CD4-positive, alpha-beta T cell treated with Interleukin-12 subunit alpha and Interleukin-12 subunit beta, for 1 hour (primary cell): ENCODE measurements at regions not wholly inside any gene's neighbourhood (a gene's known extent, or its start where the extent isn't known, plus 50 kb on each side); places are given as distances from the start of the nearest gene placed in this dataset.
"Not testable (repeated sequence)": the region's sequence is repeated elsewhere in the genome, so short reads cannot be mapped to it uniquely, and the experiment has no call there.

ENCODE experiments used
- DNase-seq: peaks from one replicate; pipeline ENCODE4 v3.0.0-alpha.2; 2020

DNA sequence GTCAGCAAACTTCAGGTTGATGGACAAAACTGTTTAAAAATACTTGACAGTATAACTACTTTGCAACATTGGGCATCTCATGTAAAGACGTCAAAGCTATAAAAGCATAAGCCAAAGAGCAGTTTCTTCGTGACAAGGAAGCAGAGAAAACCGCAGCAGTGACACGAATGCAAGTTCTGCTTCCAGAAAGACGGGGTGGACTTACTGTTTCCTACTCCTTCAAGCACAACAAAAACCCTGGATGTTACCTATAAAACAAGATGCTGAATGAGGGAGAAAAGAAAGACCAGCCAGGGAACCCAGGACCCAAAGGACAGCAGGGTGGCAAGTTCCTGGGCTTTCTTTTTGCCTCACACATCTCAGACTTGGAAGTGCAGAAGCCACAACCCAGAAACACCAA is 98.0 kb downstream of the DLL1 start:
- DNase-seq = no peak

DNA sequence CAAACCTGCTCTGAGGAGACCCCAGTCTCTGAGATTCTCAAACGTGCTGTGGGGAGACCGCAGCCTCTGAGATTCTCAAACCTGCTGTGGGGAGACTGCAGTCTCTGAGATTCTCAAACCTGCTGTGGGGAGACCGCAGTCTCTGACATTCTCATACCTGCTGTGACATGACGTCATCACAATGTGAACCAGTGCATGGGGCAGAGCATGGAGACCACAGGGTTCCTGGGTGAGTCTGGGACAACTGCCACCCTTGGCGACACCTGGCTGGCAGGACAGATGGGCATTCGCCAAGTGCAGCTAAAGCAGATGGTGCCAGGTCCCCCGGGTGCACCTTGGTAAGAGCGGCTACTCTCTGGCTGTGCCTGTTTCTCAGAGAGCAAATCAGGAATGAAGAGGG is 98.8 kb downstream of the DLL1 start:
- not testable (repeated sequence) for DNase-seq

DNA sequence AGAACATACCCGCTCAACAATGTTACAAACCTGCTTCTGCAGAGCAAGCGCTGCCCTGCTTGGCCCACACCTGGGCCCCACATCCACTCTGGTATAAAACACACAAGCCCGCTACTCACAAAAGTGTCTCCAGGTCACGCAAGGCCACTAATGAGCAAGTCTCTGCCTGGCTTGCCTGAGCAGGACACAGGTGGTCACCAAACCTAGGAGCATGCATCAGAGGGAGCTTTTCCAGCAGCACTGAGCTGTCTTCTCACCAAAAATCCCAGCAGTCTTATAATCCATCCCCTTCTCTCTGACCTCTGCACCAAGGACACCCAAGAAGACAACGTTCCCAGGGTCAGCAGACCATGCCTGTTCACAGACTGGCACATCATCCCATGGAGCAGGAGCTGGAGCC is 100.8 kb downstream of the DLL1 start:
- DNase-seq = no peak

DNA sequence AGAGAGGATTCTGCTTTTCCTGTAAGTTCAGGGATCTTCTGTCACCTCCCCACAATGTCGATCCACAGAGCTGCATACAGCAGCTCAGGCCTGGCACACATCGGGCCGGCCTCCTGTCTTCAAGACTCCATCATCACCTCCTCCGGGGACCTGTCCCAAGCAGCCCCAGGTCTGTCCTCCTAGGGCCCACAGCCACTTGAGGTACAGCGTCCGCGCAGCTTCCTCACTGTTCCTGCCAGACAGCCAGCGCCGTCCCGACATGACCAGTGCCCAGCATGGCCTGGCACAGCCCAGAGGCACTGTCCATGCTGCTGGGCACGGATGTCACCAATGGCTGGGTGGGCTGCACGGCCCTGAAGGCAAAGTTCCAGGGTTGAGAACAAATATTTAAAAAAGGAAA is 101.6 kb downstream of the DLL1 start:
- DNase-seq = no peak

DNA sequence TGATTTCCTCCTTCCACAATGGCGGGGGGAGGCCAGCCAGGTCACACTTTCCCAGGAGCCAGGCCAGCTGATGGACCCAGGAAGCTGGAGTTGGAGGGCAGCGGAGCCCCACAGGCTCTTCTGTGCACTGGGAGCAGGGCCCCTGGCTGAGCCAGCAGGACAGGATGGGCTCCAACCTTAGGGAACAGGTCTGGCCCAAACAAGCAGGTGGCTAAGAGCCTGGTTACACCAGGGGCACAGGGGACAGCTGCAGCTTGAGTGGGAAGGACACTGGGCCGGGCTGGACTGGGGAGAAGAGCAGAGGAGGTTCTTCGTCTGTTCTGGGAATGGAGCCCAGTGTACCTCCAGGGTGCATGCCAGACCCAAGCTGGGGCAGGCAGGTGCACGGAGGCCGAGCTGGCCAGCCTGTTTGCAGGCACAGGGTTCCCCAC is 102.3 kb downstream of the DLL1 start:
- DNase-seq = no peak

DNA sequence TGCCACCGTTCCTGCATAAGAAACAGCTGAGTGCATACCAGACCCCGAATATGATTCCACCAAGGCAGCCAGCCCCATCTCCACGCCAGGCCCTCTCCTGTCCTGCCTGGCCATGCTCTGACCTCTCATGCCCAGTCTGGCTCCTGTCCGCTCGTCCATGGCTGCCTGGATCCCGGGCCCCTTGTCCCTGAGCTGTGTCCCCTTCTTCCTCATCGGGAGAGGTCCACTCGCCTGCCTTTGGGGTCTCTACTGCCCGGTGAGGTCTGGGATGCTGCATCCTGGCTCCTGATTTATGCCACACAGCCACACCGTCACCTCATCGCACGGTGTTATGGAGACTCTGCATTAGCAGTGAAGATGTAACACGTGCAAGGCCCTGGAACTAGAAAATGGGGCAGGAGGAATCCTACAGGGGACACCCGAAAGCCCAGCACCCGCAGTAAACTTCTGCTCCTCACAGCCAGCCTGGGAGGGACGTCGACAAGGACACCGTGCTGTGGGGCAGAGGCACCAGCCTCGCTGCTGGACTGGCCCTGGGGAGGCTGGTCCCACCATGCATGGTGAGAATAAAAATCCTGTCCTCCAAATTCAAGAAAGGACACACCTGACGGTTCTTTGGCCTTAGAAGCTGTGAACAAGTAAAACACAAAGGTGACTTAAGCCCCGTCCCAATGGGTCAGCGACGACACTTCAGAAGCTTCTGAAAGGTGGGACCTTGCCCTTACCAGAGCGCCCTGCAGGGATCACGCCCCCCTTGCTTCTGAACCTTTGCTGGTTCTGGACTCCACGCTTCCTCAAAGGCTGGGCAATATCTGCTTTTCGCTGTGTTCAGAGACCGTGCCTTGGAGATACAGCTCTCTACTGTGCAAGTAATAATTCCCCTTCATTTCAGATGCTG is 103.0 kb downstream of the DLL1 start:
- DNase-seq = no peak

DNA sequence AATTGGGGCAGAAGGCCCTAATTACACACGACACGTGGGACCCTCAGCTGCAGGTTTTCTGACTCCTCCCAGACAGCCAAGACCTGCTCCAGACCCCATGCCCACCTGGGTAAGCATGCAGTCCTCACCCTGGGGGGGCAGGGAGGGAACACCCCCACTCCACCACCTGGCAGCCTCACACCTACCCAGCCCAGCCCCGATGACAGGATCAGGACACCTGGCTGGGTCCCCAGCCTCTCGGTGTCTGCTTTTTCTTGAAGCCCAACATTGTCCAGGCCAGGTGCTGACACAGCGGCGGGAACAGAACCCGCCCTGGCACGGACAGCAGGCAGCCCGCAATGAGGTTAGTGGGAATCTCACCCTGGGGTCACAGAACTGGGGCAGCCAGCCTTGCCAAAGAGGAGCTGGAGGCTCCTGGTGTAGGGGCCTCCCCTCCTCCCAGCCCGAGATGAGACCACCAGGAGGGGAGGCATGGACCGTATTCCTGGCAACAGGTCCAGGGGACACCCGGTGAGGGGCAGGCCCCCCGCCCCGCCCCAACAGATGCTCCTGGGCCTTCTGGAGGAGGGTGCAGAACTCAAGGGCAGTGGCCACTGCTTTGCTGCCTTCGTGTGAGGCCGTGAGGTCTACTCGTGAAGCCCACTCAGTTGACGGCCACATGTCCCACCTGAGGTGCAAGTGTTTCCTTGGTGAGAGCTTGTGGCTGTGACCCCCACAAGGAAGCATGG is 103.8 kb downstream of the DLL1 start:
- DNase-seq = no peak

DNA sequence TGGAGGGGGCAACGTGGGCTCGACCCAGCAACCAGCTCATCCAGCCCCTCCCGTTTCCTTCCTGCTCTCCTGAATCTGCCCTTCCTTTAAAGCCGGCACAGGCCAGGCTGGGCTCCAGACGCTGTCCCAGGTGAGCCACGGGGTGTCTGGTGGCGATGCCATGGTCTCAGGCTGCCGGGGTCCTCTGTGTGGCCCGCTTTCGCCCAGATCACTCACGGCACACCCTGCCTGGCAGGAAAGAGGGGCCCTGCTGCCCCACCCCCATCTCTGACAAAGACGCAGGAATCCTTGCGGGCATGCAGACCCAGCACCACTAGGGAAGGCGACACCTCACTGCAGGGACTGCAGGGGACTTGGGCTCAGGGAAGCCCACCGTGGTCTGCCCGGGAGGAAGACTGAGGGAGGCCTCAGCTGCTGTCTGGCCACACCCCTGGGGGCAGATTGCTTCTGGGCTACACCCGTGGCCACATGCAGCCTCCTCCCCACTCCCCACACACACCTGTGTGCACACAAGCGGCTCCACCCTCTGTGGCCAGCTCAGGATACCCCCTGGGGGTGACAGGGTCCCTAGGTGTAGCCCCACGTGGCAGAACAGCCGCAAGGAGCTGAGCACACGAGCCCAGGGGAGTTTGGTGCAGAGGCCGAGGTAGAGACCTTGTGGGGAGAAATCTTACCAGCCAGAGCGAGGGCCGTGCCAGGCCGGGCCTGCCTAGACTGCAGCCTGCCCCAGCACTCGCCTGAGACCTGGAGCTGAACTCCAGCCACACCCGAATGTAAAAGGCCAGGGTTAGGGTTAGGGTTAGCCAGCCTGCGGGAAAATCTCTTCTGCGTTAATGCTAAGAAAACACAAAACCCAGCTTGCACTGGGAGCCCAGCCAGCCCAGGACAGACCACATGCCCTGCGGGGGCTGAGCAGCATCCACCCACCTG is 104.6 kb downstream of the DLL1 start:
- DNase-seq = no peak

DNA sequence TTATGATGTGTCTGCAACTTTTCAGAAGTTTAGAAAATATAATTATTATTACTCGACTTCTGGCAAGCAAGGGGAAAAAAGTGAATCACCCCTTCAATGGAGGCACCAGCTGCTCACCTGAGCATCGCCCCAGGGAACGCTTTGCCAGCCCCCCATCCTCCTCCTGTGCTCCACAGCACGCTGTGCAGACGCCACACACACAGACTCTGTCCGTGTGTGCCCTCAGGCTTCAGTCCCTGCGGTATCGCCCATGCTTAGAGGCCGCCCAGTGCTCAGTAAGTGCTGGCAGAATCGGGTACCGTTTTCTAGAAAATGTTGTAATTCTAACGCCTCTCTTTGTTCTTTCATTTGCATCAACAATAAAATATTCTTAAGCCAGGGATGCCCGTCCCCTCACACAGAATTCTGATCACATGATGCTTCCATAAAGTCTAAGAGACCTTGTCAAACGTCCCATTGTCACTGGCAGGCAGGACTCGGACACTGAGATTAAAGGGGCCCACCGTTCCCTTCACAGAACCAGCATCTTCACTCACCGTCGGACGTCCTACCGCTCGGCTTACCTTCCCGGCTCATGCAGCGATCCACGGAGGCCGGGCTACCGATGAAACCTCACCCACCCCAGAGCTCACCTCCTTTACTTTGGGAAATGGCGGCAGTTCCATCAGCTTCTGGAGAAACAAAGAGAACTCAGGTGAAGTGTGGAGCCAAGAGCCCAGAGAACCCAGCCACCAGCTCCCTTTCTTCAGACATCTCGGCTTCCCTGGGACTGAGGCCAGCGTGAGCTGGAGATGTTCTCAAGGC is 105.5 kb downstream of the DLL1 start:
- DNase-seq = no peak

DNA sequence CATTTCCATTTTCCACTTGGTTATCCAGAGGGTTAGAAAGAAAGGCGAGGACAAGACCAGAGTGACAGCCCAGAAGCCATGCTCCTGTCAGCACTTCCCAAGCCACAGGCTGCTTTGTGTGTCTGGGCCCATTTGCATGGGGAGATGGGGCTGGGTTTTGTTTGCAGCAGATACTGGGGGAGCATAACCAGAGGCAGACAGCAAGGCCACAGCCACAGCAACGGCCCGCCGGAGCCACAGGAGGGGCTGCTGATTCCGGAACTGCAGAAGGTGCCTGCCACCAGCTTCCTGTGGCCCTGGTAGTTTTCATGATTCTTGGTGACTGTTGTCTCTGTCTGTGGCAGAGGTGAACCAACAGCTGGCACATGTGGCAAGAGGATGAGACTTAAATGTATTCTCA is 106.6 kb downstream of the DLL1 start:
- DNase-seq = no peak

DNA sequence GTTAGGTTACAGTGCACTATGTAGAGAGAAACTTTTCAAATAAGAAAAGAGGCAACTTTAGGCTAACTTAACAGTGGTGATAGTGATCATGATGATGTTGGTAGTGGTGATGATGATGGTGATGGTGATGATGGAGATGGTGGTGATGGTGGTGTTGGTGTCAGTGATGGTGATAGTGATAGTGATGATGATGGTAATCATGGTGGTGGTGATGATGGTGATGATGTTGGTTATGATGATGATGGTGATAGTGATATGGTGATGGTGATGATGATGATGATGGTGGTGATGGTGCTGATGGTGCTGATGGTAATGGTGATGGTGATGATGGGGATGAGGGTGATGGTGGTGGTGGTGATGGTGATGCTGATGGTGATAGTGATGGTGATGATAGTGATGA is 107.4 kb downstream of the DLL1 start:
- DNase-seq = no peak

DNA sequence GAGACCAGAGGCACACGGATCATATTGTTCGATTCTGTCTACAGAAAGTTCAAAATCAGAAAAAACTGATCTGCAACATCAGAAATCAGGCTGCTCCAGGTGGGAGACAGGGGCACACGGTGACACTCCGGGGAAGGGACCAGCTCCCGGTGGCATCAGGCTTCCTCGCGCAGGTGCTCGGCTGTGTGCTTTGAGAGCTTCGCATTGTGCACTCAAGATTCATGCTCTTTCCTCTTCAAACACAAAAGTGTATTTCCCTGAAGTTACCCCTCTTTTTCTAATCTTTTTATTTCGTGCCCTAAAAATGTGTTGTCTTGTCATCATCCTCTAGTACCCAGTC is 108.1 kb downstream of the DLL1 start:
- DNase-seq = no peak

DNA sequence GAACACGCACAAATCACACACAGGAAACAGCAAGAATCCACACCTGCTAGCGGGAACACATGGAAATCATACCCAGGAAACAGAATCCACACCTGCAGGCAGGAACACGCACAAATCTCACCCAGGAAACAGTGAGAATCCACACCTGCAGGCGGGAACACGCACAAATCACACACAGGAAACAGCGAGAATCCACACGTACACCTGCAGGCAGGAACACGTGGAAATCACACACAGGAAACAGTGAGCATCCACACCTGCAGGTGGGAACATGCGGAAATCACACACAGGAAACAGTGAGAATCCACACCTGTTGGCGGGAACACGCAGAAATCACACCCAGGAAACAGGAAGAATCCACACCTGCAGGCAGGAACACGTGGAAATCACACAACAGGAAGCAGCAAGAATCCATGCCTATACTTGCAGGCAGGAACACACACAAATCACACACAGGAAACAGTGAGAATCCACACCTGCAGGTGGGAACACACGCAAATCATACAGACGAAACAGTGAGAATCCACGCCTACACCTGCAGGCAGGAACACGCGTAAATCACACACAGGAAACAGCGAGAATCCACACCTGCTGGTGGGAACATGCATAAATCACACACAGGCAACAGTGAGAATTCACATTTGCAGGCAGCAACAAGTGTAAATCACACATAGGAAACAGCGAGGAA is 108.6 kb downstream of the DLL1 start:
- no peak for DNase-seq

DNA sequence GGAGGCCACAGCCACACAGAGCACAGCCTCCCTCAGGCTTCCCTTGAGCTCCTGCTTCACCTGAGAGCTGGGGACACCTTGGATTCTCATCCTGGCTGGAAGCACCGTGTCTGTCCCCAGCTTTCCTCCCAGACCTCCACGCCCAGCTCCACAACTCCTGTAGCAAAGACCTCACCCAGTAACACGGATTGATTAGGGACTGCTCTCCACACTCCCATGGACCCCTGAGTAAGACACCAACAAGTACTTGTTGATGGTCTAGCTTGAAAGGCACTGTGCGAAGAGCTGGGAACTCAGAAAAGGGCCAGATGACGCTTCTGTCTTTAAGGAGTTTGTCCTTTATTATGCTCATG is 109.6 kb downstream of the DLL1 start:
- no peak for DNase-seq

DNA sequence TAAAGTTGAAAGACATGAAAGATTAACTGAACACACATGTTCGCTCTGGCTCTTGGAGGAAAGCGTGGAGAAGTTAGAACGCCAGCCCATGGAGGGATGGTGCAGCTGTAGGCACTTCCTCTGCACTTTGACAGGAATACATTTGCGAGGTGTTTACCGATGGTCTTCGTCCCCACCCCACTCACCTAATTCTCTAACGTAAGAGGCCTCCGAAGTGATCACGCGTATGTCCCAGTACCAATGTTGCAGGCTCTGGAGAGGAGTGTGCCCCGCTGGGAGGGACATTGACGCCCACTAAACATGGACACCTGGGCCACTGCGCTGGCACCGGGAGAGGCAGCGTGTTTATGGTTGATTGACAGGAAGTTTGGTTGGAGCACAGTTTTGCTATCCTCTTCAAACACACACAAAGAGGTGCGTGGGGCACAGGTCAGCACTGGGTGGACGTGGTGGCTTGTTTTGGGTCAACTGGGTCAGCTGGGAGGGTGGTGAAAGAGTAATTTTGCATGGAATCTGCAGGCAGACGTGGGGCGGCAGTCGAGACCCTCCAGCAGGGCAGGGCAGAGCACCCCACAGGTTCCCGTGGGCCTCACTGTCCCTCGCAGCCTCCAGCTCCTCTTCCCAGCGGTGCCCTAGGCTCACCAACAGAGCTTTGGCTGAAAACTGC is 110.1 kb downstream of the DLL1 start:
- no peak for DNase-seq

DNA sequence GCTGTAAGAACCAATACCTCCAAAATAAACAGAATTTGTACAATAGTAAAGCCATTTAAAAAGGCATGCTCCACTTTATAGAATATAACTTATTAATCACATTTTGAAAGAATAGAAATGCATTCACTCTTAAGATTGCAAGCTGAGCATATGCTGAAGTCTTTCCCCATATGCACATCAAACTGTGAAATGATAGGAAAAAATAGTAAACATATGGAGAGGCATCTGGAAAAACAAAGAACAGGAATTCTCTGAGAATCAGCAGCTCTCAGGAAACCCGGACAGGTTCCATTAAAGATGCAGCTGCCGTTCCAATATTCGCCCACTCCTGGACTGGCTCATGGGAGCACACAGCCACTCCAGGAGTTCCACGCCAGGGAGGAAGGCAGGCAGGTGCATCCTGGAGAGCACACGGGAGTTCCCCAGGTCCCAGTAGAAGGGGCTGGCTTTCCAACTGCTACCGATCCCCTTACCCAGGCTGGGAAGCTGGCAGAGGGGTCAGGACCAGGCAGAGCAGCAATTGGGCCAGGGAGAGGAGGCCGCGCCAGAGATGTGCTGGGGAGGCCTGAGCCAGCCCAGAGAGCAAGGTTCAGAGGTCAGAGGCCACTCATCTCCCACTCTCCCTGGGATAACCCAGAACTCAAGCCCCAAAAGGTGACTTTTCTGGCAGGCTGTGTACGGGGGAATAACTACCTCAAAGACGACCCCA is 111.1 kb downstream of the DLL1 start:
- no peak for DNase-seq

DNA sequence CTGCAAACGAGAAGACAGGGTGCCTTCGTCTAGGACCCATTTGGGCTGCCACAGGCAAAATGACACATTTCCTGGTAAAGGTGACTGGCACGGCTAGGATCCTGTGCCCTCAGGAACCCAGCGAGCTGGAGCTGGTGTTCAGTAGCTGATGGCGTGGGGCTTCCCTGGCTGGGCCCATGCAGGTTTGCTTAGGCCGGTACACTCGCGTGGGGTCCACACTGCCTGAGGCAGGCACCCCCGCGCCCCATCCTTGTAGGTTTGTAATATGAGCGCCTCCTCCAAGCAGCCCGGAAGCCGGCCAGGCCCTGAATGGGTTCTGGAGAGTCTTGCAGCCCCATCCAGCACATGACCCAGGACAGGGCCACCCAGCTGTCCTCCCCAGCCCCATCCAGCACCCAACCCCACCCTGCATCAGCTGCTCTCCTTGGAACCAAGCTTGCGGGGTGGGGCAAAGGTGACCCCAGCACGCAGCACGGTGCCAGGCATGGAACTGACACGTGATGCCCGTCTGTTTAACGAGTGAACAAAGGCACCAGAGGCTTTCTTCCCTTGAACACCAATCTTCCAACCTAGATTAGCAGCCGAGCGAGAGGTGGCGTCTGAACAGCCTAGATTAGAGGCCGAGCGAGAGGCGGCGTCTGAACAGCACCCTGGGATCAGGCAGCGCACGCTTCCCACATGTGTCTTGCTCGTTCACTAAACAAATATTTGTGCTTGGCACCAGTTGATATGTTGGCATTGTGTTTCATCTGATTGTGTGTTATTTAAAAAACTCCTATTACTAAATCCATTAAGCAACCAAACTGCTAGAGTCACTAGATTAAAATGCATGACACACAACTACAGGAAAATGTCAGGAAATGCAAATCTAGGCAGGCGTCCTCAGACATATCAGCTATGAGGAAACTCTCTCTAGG is 112.1 kb downstream of the DLL1 start:
- DNase-seq = no peak

DNA sequence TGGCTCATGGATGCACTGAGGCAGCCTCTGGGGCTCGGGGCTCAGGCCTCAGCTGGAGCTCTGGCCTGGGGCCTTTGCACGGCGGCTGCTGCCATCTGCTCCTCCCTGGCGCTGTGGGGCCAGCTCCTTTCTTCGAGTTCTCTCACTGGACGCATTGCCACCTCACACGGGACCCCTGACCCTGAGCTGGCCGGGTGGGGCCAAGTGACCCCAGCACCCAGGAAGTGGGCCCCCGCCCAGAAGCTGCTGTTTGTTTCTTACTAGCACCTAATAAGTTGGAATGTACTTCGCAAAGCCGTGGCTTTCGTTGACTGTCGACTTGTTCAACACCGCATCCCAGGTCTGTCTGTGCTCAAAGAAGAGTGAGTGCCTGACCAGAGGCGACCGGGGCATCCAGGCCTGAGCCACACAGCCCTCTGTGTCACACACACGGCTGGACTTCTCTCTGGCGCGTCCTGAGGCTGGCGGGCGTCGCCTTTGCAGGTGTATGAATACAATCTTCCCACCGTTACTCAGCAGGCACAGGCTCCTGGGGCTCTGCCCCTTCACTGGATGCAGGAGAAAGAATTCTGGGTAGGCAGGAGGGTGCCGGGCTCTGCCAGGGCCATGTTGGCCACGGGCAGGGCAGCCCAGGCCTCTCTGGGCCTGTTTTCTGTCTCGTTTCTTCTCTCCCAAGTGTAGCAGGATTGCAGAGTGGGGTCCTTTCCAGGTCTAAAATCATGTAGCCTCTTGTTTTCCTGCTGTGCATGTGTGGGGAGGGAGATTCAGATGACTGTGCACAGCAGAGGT is 112.9 kb downstream of the DLL1 start:
- no peak for DNase-seq
